ENCODE measurements at regions not wholly inside any gene's neighbourhood (a gene's known extent, or its start where the extent isn't known, plus 50 kb on each side); places are given as distances from the start of the nearest gene placed in this dataset.
A peak's percentile ranks its signal among the peaks of the same experiment; 100 is the strongest.
"Not testable (repeated sequence)": the region's sequence is repeated elsewhere in the genome, so short reads cannot be mapped to it uniquely, and the experiment has no call there.

DNA sequence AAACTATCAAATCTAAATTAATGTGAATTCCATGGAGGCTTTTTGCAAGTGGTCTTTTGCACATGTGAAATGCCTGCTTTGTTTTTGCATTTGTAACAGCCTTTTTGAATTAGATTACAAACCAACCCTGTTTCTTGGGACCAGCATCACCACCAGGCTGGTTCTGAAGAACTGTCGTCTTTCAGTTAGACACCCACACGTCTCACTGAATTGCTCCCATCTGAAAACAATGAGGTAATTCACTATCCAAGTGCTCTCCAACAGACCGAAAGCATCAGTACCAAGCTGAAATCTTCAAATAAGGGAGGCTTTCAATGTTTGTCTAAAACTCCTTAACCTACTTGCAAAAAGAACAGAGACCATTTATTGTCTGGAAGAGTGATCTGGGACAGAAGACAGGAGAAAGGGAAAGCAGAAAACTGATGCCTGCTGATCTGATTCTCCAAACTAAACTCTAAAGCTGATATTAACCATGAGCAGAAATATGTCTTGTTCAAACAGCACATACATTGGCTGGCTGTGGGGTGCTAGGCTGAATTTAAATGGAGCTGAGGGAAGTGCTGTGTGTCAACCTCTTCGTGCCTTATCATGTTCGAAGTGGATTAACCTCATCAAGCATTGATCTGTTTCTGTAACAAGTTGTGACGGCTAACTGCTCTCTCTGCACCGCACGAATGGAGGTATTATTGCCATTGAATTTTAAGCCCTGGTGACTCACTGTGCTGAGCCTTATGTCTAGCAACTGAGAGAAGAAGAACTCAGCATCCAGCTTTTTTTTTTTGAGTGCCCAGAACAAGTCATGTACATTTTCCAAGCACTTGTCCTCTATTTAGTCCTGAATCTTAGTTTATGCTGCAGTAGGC, 213.7 kb upstream of the P2RY1 start:
- DNase-seq (ENCODE audit: low read depth), result peak; percentile 36

DNA sequence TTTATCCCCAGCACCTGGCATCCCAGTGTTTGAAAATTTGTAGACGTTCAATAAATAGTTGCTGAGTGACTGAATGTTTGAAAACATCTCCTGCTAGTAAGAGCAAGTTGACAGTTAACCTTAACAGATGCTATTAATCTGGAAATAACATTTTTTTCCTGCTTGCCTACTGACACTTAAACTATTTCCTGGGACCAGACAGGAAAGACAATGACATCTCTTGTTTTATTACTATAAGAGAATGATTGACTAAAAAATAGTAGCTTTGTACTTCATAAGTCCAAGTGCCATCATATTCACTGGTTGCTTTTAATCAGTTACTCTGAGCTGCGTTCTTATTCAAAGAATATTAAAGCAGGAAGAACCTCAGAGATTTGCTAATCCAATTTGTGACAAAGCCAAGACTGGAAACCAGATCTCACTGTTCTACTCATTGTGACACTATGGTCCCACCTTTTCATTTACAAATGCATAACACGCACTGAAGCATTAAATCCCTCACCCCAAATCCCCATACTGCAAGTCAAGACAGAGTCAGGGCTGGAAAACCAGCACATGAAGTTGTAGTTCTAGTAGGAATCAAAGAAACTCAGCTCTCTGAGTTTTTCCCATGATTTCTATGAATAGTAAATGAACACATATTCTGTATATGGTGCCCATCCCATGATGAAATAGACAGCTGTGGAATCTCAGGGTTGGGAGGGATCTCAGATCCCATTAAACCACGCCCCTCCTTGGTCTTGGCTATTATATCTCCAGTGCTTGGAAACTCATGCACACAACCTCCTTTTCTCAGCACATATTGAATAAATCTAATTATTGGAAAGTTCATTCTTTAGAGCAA, 212.7 kb upstream of the P2RY1 start:
- DNase-seq (ENCODE audit: low read depth), result peak; percentile 5

GRCh38 chr3:152622811-152623167, 212.1 kb upstream of the P2RY1 start:
- peak; percentile 4 for DNase-seq (ENCODE audit: low read depth)

- no peak for DNase-seq (ENCODE audit: low read depth)
Observed at GRCh38 chr3:152623286-152623911, 211.5 kb upstream of the P2RY1 start.

DNA sequence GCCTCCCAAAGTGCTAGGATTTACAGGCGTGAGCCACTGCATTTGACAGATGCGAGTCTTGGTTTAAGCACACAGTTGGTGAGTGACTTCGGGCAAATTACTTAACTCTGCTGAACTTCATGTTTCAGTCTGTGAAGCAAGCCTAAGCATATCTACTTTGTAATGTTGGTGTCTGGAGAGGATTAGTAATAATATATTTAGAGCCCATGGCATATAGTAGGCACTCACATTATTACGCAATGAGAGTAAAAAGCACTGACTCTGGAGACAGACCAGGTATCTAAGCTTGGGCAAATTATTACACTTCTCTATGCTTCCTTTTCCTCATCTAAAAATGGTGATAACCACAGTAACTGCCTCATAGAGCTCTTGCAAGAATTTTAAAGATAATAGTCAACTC, 208.7 kb upstream of the P2RY1 start:
- DNase-seq (ENCODE audit: low read depth), result no peak

GRCh38 chr3:152628496-152628895, 206.4 kb upstream of the P2RY1 start:
- no peak for DNase-seq (ENCODE audit: low read depth)

DNA sequence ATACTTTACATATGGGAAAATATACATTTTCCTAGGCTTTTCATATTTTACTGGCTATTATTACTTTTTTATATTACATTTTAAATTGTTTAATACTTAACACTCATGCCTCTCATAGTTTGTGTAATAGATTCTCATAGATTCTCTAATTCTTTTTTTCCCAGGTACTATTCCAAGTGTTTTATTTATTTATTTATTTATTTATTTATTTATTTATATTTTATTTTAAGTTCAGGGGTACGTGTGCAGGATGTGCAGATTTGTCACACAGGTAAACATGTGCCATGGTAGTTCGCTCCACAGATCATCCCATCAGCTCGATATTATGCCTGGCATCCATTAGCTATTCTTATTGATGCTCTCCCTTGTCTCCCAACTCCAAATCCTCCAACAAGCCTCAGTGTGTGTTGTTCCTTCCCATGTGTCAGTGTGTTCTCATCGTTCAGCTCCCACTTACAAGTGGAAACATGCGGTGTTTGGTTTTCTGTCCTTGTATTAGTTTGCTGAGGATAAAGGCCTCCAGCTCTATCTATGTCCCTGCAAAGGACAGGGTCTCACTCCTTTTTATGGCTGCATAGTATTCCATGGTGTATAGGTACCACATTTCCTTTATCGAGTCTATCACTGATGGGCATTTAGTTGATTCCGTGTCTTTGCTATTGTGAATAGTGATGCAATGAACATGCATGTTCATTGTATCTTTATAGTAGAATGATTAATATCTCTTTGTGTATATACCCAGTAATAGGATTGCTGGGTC, 205.4 kb upstream of the P2RY1 start:
- DNase-seq (ENCODE audit: low read depth), result no peak

DNA sequence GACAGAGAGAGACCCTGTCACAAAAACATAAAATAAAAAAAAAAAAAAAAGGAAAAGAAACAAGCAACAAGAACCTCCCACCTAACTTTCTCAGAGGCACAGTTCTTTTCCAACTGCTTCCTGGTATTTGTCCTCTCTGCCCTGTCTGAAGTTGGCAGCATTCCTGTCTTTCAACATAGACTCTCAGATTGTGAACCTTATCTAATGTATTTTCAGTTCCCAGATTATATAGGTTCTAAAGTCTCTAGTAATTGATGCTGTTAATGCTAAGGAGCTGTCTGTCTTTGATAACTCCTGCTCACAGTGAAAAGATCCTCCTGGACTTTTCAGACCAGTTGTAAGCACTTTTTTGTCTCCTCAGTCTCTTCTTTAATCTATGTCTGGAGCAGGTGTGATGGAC, 199.5 kb upstream of the P2RY1 start:
- no peak for DNase-seq (ENCODE audit: low read depth)

GRCh38 chr3:152636651-152637050, 198.3 kb upstream of the P2RY1 start:
- no peak for DNase-seq (ENCODE audit: low read depth)

GRCh38 chr3:152638214-152638613, 196.7 kb upstream of the P2RY1 start:
- no peak for DNase-seq (ENCODE audit: low read depth)

DNA sequence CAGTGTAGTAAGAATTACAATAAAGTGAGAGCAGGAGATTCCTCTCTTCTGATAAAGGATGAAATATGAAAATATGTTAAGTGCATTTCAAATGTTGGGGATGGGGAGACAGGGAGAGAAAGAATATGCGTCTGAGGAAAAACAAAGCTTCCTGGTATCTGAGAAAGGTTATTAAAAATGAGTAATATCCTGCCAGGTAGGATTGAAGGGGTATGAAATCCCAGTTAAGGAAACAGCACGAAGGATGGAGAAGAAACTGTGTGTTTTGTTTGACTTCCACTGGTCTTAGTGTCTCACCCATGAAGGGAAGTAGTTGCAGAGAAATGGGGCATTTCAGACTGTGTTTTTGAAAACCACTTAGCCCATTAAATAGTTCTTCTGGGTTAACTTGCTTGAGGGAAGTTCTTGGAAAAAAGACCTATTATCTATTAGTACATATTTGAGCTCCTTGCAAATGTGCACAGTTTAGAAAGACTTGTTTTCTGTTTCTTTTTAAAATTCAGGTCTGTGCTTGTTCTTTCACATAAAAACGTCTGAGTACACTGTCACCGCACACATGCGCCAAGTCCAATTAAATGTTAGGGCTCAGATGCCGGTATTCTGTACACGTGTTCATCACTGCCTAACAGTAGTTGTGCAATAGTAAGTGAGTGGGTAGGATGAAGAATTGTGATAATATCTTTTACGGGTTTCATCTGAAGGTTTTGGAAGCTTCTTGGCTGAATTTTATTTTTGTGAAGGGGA, 196.1 kb upstream of the P2RY1 start:
- DNase-seq (ENCODE audit: low read depth), result no peak

DNA sequence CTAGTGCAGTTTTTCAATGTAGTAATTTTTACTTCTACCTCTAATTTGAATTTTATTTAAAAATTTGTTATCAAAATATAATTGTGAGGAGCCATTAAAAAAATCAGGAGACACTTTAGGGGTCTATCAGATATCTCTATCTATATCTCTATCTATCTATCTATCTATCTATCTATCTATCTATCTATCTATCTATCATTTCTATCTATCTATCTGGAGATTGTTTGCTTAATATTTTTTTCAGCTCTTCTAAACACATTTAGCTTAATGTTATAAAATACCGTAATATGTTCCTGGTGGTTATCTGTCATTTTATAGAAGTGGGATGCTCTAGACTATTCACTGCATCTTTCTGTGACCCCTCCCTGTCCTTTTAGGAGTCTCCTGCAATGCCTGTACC, 193.7 kb upstream of the P2RY1 start:
- no peak for DNase-seq (ENCODE audit: low read depth)

GRCh38 chr3:152642658-152643057, 192.3 kb upstream of the P2RY1 start:
- no peak for DNase-seq (ENCODE audit: low read depth)

GRCh38 chr3:152644478-152644877, 190.5 kb upstream of the P2RY1 start:
- DNase-seq (ENCODE audit: low read depth), result no peak

GRCh38 chr3:152646004-152646403, 188.9 kb upstream of the P2RY1 start:
- DNase-seq (ENCODE audit: low read depth), result no peak

- DNase-seq (ENCODE audit: low read depth), result peak; percentile 5
Observed at GRCh38 chr3:152650177-152650576, 184.8 kb upstream of the P2RY1 start.

- DNase-seq (ENCODE audit: low read depth), result not testable (repeated sequence)
Observed at GRCh38 chr3:152650923-152651322, 184.0 kb upstream of the P2RY1 start.

- no peak for DNase-seq (ENCODE audit: low read depth)
Observed at GRCh38 chr3:152656214-152656971, 178.5 kb upstream of the P2RY1 start.

DNA sequence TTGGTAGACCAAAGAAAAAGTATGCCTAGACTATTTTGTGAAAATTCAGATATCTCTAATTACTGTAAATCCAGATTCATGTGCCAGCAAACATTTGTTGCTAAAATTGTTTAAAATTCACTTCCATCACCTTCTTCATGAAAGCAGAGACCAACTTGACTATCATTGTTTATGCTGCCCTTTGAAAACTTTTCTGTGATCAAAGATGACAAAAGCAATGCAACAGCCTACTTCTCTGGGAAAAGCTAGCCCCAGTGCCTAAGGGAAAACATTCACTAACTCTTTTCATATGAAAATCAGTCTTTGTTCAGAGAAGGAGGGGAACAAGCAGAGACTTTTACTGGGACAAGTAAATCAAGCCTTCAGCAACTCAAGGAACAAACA, 178.0 kb upstream of the P2RY1 start:
- DNase-seq (ENCODE audit: low read depth), result no peak

- no peak for DNase-seq (ENCODE audit: low read depth)
Observed at GRCh38 chr3:152658977-152659720, 175.8 kb upstream of the P2RY1 start.
